A549 (cell line): ENCODE measurements at regions not wholly inside any gene's neighbourhood (a gene's known extent, or its start where the extent isn't known, plus 50 kb on each side); places are given as distances from the start of the nearest gene placed in this dataset.

Experiments
- ATAC-seq, 2 experiments: fragments of 200-7000 bp in 1 of 2; fragments of >200 bp in 1 of 2; cut with Nextera tagmentation in 1 of 2; cut with Tn5 transposase in 1 of 2; 3 replicates each; pipeline versions ENCODE4 v1.8.0 to v1.9.1; 2018 to 2020; ENCODE audit warnings: mild to moderate bottlenecking in 1 of 2, moderate library complexity in 1 of 2
- CTCF ChIA-PET: fragments of 300-600 bp; sonication (Branson Sonifier 250); formaldehyde crosslinking; extraction: SDS; loops from one replicate; lab custom pipeline; 2021; ENCODE audit warnings: antibody characterized with exemption, inconsistent platforms; lab: Yijun Ruan, JAX
- POLR2A ChIA-PET: fragments of 350-600 bp; formaldehyde crosslinking; extraction: SDS; loops from one replicate; lab custom pipeline; 2021; ENCODE audit warnings: antibody characterized with exemption, inconsistent platforms; lab: Yijun Ruan, JAX
- DNase-seq, 2 experiments: peaks; one replicate each; pipeline versions ENCODE4 v3.0.0 to v3.0.0-alpha.2; 2011 to 2016; ENCODE audit warnings: low read depth in 1 of 2, low spot score in 1 of 2
- FAIRE-seq: peaks from 2 replicates; lab custom pipeline; 2011; peaks lifted over from hg19 to GRCh38; lab: Jason Lieb, UNC
- H3K27ac ChIP-seq, 2 experiments: fragments of >200 bp; sonication (Bioruptor Twin); formaldehyde crosslinking; 3 replicates each; pipeline ENCODE4 v1.5.1; 2016 to 2017
- H3K4me1 ChIP-seq: fragments of >200 bp; sonication (Bioruptor Twin); formaldehyde crosslinking; 3 replicates; pipeline ENCODE4 v1.6.1; 2016
- H3K4me2 ChIP-seq: fragments of >200 bp; sonication (Bioruptor Twin); formaldehyde crosslinking; 3 replicates; pipeline ENCODE4 v1.6.1; 2016
- H3K4me3 ChIP-seq: fragments of >200 bp; sonication (Bioruptor Twin); formaldehyde crosslinking; 3 replicates; pipeline ENCODE4 v1.5.1; 2016
- H3K9me3 ChIP-seq: fragments of >200 bp; sonication (Bioruptor Twin); formaldehyde crosslinking; 3 replicates; pipeline ENCODE4 v1.6.1; 2016
- BHLHE40 ChIP-seq: IDR thresholded peaks from 2 replicates; pipeline ENCODE4 v1.6.1; 2012; ENCODE audit warnings: low read depth, low read length, inconsistent platforms
- CBX2 ChIP-seq: fragments of 200-600 bp; sonication (generic); IDR thresholded peaks from 2 replicates; pipeline ENCODE4 v1.6.1; 2016; ENCODE audit warnings: low read depth, mild to moderate bottlenecking, borderline replicate concordance
- CHD4 ChIP-seq: fragments of 200-600 bp; sonication (generic); IDR thresholded peaks from 2 replicates; pipeline ENCODE4 v1.6.1; 2016; ENCODE audit warnings: antibody characterized with exemption, mild to moderate bottlenecking, borderline replicate concordance
- EHF ChIP-seq: fragments of 250-450 bp; sonication (Bioruptor Pico); IDR thresholded peaks from 2 replicates; pipeline ENCODE4 v1.5.0; 2020; ENCODE audit warnings: mild to moderate bottlenecking
- EHMT2 ChIP-seq: fragments of 200-600 bp; sonication (generic); IDR thresholded peaks from 2 replicates; pipeline ENCODE4 v1.6.1; 2016; ENCODE audit warnings: antibody characterized with exemption, low read depth, mild to moderate bottlenecking, moderate library complexity
- EP300 ChIP-seq, 2 experiments: fragments of >200 bp; sonication (Bioruptor Twin); formaldehyde crosslinking; IDR thresholded peaks; 2 replicates in 1 of 2; 3 replicates in 1 of 2; pipeline ENCODE4 v1.6.1; 2016 to 2017
- FOSL2 ChIP-seq, 2 experiments: fragments of 450-650 bp in 1 of 2; fragments of >200 bp in 1 of 2; sonication (Bioruptor Twin) in 1 of 2; formaldehyde crosslinking; IDR thresholded peaks; 2 replicates each; pipeline versions ENCODE4 v1.5.0 to v1.6.1; 2016 to 2020; ENCODE audit warnings: mild to moderate bottlenecking in 1 of 2, moderate library complexity in 1 of 2
- FOXS1 ChIP-seq: fragments of 250-450 bp; sonication (Bioruptor Pico); IDR thresholded peaks from 2 replicates; pipeline ENCODE4 v1.5.0; 2020; ENCODE audit warnings: mild to moderate bottlenecking, moderate library complexity
- HDAC2 ChIP-seq: fragments of 200-600 bp; sonication (generic); IDR thresholded peaks from 2 replicates; pipeline ENCODE4 v1.6.1; 2016
- HOXB13 ChIP-seq: fragments of 250-450 bp; sonication (Bioruptor Pico); IDR thresholded peaks from 2 replicates; pipeline ENCODE4 v1.5.0; 2020; ENCODE audit warnings: low read depth, mild to moderate bottlenecking, moderate library complexity
- HOXB5 ChIP-seq: fragments of 250-450 bp; sonication (Bioruptor Pico); IDR thresholded peaks from 2 replicates; pipeline ENCODE4 v1.5.0; 2020; ENCODE audit warnings: mild to moderate bottlenecking, moderate library complexity
- KDM5A ChIP-seq: fragments of 200-600 bp; sonication (generic); IDR thresholded peaks from 2 replicates; pipeline ENCODE4 v1.6.1; 2016; ENCODE audit warnings: antibody characterized with exemption, mild to moderate bottlenecking
- MAFK ChIP-seq: fragments of 450-650 bp; IDR thresholded peaks from 2 replicates; pipeline ENCODE4 v1.6.1; 2014; ENCODE audit not compliant: partially characterized antibody
- MYC ChIP-seq: IDR thresholded peaks from 2 replicates; pipeline ENCODE4 v1.6.1; 2012; ENCODE audit warnings: mild to moderate bottlenecking, inconsistent platforms, low read length, improper control_type of control experiment, borderline replicate concordance
- NPAS2 ChIP-seq: fragments of 250-450 bp; sonication (Bioruptor Pico); IDR thresholded peaks from 2 replicates; pipeline ENCODE4 v1.8.0; 2022; ENCODE audit warnings: mild to moderate bottlenecking, moderate library complexity, borderline replicate concordance
- POLR2A ChIP-seq: IDR thresholded peaks from 2 replicates; pipeline ENCODE4 v1.6.1; 2012; ENCODE audit warnings: mild to moderate bottlenecking, low read length
- POLR2AphosphoS2 ChIP-seq: conservative IDR thresholded peaks from 2 replicates; pipeline ENCODE4 v1.6.1; 2012; ENCODE audit warnings: low read length, improper control_type of control experiment, inconsistent platforms
- RAD21 ChIP-seq, 2 experiments: fragments of >200 bp in 1 of 2; sonication (Bioruptor Twin) in 1 of 2; formaldehyde crosslinking in 1 of 2; IDR thresholded peaks in 1 of 2; conservative IDR thresholded peaks in 1 of 2; 2 replicates in 1 of 2; 3 replicates in 1 of 2; pipeline ENCODE4 v1.6.1; 2012 to 2018; ENCODE audit warnings: inconsistent platforms in 1 of 2
- RARB ChIP-seq: fragments of 250-450 bp; sonication (Bioruptor Pico); IDR thresholded peaks from 2 replicates; pipeline ENCODE4 v1.8.0; 2021; ENCODE audit warnings: mild to moderate bottlenecking, moderate library complexity
- RCOR1 ChIP-seq: fragments of 150-350 bp; IDR thresholded peaks from 2 replicates; pipeline ENCODE4 v1.6.1; 2014; ENCODE audit warnings: antibody characterized with exemption, low read length, low read depth
- SMC3 ChIP-seq: fragments of >200 bp; sonication (Bioruptor Twin); formaldehyde crosslinking; IDR thresholded peaks from 3 replicates; pipeline ENCODE4 v1.6.1; 2018; ENCODE audit warnings: inconsistent platforms
- TFCP2L1 ChIP-seq: fragments of 250-450 bp; sonication (Bioruptor Pico); IDR thresholded peaks from 2 replicates; pipeline ENCODE4 v1.5.0; 2021; ENCODE audit warnings: mild to moderate bottlenecking
- TP53 ChIP-seq: fragments of 250-450 bp; sonication (Bioruptor Pico); IDR thresholded peaks from 2 replicates; pipeline ENCODE4 v1.5.0; 2021; ENCODE audit warnings: mild to moderate bottlenecking, moderate library complexity
- ZNF302 ChIP-seq: fragments of 250-450 bp; sonication (Bioruptor Pico); IDR thresholded peaks from 2 replicates; pipeline ENCODE4 v1.9.0; 2021; ENCODE audit warnings: inconsistent platforms, mild to moderate bottlenecking, moderate library complexity
- WGBS: methylation state at CpG from one replicate; pipeline ENCODE4 v1.1.6; 2017; ENCODE audit errors: missing lambda C conversion rate; 5-methylcytosine and 5-hydroxymethylcytosine counted together
- TF ChIP-seq, protein P1 (sequence below): fragments of 150-350 bp; IDR thresholded peaks from 2 replicates; pipeline ENCODE4 v1.6.1; 2014; ENCODE audit warnings: low read depth, mild to moderate bottlenecking, low read length
- TF ChIP-seq, protein P2 (sequence below): fragments of >200 bp; sonication (Bioruptor Twin); formaldehyde crosslinking; IDR thresholded peaks from 3 replicates; pipeline ENCODE4 v1.6.1; 2016
- TF ChIP-seq, protein P3 (sequence below): fragments of 450-650 bp; IDR thresholded peaks from 2 replicates; pipeline ENCODE4 v1.6.1; 2014; ENCODE audit warnings: antibody characterized with exemption

DNA sequence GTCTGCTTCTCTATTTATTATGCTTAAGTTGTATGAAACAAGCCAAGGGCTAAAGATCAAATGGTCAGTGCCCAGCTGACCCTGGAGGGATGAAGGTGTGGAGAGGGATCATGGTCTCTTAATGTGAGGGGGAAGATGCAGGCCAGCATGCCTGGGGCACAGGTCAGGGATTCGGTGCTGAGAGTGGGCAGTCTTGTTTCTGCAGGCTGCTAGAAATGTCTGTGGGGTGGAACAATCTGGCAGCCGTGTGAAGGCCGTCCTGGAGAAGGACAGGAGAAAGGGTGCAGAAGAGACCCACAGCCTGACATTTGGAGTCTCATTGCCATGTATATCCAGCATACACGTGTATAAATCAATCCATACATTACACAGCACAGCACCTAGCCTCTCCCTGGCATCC, 258.3 kb upstream of the MOCS1 start:
- no peak for FAIRE-seq
- Histone ChIP-seq H3K9me3 (no peaks in the 10 kb centered on the region), H3K4me3 (no peak overlapping the region), H3K27ac (no peak overlapping the region), H3K4me1 (no peaks in the 10 kb centered on the region), H3K4me2 (no peak overlapping the region)
- 0% methylated on average over 2 of the region's 4 CpGs for WGBS
- ChIA-PET CTCF (no interaction called here), POLR2A (no interaction called here)
- DNase-seq, result no peak
- TF ChIP-seq MAFK, result no peak
- no peak for TF ChIP-seq EP300 (IDR thresholded peaks at IDR 0.05)
- TF ChIP-seq, protein P1, sequence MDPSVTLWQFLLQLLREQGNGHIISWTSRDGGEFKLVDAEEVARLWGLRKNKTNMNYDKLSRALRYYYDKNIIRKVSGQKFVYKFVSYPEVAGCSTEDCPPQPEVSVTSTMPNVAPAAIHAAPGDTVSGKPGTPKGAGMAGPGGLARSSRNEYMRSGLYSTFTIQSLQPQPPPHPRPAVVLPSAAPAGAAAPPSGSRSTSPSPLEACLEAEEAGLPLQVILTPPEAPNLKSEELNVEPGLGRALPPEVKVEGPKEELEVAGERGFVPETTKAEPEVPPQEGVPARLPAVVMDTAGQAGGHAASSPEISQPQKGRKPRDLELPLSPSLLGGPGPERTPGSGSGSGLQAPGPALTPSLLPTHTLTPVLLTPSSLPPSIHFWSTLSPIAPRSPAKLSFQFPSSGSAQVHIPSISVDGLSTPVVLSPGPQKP, result no peak
- no peak for TF ChIP-seq FOXS1 (CRISPR knock-in tag)
- TF ChIP-seq FOSL2 (IDR thresholded peaks at IDR 0.05), result no peak
- TF ChIP-seq FOSL2 (CRISPR knock-in tag; IDR thresholded peaks at IDR 0.05), result no peak
- no peak for TF ChIP-seq CBX2
- no peak for TF ChIP-seq HDAC2
- no peak for TF ChIP-seq EHF (CRISPR knock-in tag)
- no peak for TF ChIP-seq SMC3
- TF ChIP-seq, protein P2, sequence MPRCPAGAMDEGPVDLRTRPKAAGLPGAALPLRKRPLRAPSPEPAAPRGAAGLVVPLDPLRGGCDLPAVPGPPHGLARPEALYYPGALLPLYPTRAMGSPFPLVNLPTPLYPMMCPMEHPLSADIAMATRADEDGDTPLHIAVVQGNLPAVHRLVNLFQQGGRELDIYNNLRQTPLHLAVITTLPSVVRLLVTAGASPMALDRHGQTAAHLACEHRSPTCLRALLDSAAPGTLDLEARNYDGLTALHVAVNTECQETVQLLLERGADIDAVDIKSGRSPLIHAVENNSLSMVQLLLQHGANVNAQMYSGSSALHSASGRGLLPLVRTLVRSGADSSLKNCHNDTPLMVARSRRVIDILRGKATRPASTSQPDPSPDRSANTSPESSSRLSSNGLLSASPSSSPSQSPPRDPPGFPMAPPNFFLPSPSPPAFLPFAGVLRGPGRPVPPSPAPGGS, result no peak
- TF ChIP-seq RARB, result no peak
- no peak for TF ChIP-seq MYC
- no peak for ATAC-seq

DNA sequence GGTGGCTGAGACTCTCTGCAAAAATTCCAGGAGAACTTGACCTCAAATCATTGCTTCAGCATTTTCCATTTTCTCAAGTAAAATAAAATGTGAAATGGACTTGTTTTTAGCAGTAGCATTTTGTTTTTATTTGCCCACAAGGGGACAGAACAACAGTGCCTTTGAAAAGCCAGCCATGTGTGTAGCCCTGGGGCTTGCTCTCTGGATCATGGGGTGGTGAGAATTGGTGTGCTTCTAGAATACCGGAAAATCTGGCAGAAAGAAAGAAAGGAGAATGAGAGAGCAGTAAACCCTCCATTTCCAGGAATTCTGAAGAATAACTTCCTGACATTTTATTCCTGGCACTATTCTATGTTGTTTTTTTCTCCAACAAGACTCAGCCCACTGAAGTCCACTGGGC, 254.7 kb upstream of the MOCS1 start:
- WGBS, result 0% methylated on average over 1 of the region's 1 CpG
- ChIA-PET POLR2A (no interaction called here), CTCF (no interaction called here)
- Histone ChIP-seq H3K4me1 (no peaks in the 10 kb centered on the region), H3K4me2 (no peak overlapping the region), H3K27ac (no peak overlapping the region), H3K9me3 (no peaks in the 10 kb centered on the region; the same call in 2 of the 3 replicates), H3K4me3 (no peak overlapping the region)
- DNase-seq (no peak), ATAC-seq (no peak), FAIRE-seq (no peak)
- TF ChIP-seq EHMT2, result no peak

DNA sequence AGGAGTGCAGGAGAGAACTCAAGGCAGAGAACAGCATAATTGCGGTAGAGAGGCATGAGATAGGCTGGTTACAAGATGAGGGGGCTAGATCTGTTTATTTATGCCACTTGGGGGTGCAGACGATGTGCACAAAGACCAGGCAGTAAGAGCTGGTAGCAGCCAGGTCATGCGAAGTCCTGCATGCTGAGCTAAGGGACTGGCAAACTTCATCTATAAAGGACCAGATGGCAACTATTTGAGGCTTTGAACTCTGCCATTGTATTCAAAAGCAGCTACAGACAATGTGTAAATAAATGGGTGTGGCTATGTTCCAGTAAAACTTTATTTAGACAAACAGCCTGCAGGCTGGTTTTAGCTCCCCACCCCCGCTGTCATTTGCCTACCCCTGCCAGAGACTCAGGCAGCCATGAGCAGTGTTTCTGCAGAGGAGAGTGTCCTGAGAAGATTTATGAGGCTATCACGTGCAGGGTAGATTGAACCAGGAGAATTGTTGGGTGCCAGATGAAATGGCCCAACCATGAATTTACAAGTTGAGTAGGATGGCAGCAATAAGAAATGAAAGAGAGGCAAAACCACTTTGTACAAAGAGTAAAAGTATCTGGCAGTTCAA, 253.4 kb upstream of the MOCS1 start:
- ChIA-PET POLR2A (no interaction called here), CTCF (no interaction called here)
- H3K4me2 ChIP-seq, result no peak overlapping the region
- H3K27ac ChIP-seq, result no peak overlapping the region
- 8% methylated on average over 5 of the region's 5 CpGs for WGBS
- no peaks in the 10 kb centered on the region for H3K4me1 ChIP-seq
- H3K4me3 ChIP-seq, result no peak overlapping the region
- TF ChIP-seq ZNF302 (CRISPR knock-in tag), result no peak
- TF ChIP-seq HOXB13 (CRISPR knock-in tag), result no peak
- no peak for TF ChIP-seq KDM5A
- TF ChIP-seq, protein P1, result no peak
- no peak for FAIRE-seq
- no peak for ATAC-seq
- DNase-seq, result no peak
- H3K9me3 ChIP-seq, result no peaks in the 10 kb centered on the region; the same call in 2 of the 3 replicates

DNA sequence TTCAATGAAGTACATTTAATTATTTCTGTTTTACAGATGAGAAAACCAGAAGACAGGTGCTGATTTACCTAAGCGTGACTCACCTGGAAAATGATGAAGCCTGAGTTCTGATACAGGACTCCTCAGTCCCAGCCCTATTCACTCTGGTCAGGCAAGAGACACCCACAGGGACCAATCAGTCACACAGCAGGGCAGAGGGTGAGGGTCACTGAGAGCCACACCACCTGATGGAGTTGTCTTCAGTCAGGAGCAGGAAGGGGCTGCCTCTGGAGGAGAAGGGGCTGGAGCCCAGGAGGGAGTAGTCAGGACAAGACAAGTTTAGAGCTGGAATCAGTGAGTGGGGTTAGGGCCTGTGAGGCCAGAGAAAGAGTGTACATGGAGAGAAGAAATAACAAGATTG, 251.2 kb upstream of the MOCS1 start:
- no peaks in the 10 kb centered on the region; the same call in 2 of the 3 replicates for H3K9me3 ChIP-seq
- DNase-seq (no peak), FAIRE-seq (no peak), ATAC-seq (no peak)
- CTCF ChIA-PET, result no interaction called here
- POLR2A ChIA-PET, result no interaction called here
- H3K4me3 ChIP-seq, result no peak overlapping the region
- WGBS, result 6% methylated on average over 1 of the region's 1 CpG
- H3K27ac ChIP-seq, result no peak overlapping the region
- H3K4me2 ChIP-seq, result no peak overlapping the region
- H3K4me1 ChIP-seq, result no peaks in the 10 kb centered on the region
- TF ChIP-seq HOXB13 (CRISPR knock-in tag) (no peak), HOXB5 (CRISPR knock-in tag) (no peak), TFCP2L1 (CRISPR knock-in tag) (no peak), NPAS2 (CRISPR knock-in tag) (no peak), RARB (no peak), MYC (no peak), FOXS1 (CRISPR knock-in tag) (no peak), RAD21 (conservative IDR thresholded peaks at IDR 0.05 in 1 of 2, IDR thresholded peaks at IDR 0.05 in 1 of 2) (no peak), POLR2A (no peak), CHD4 (no peak), POLR2AphosphoS2 (no peak), BHLHE40 (no peak), TP53 (CRISPR knock-in tag) (no peak), EHMT2 (no peak), EHF (CRISPR knock-in tag) (no peak), RCOR1 (no peak)
- TF ChIP-seq, protein P3, sequence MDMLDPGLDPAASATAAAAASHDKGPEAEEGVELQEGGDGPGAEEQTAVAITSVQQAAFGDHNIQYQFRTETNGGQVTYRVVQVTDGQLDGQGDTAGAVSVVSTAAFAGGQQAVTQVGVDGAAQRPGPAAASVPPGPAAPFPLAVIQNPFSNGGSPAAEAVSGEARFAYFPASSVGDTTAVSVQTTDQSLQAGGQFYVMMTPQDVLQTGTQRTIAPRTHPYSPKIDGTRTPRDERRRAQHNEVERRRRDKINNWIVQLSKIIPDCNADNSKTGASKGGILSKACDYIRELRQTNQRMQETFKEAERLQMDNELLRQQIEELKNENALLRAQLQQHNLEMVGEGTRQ, result no peak
